Spleen (tissue), 11 donors: ENCODE measurements at regions not wholly inside any gene's neighbourhood (a gene's known extent, or its start where the extent isn't known, plus 50 kb on each side); places are given as distances from the start of the nearest gene placed in this dataset.

Experiments used
- DNase-seq: peaks from one replicate; pipeline ENCODE4 v3.0.0-alpha.2; 2020
- H3K27ac ChIP-seq, 8 donors: fragments of 200-600 bp; sonication (generic) in 7 of 8; 1 replicate in 4 of 8; 2 replicates in 4 of 8; pipeline versions ENCODE4 v1.5.0 to v1.8.0; 2016 to 2021; ENCODE audit warnings: inconsistent platforms in 4 of 8, mild to moderate bottlenecking in 4 of 8, moderate library complexity in 1 of 8
- H3K27me3 ChIP-seq, 7 donors: fragments of 200-600 bp; sonication (generic) in 6 of 7; replicated peaks in 1 of 7; 1 replicate in 4 of 7; 2 replicates in 3 of 7; pipeline versions ENCODE4 v1.5.0 to v1.8.0; 2016 to 2021; ENCODE audit warnings: inconsistent platforms in 3 of 7, mild to moderate bottlenecking in 1 of 7
- H3K36me3 ChIP-seq, 6 donors: fragments of 200-600 bp; sonication (generic) in 5 of 6; 1 replicate in 4 of 6; 2 replicates in 2 of 6; pipeline versions ENCODE4 v1.5.0 to v1.8.0; 2016 to 2021; ENCODE audit warnings: inconsistent platforms in 2 of 6
- H3K4me1 ChIP-seq, 6 donors: fragments of 200-600 bp; sonication (generic) in 5 of 6; 1 replicate in 3 of 6; 2 replicates in 3 of 6; pipeline versions ENCODE4 v1.5.0 to v1.8.0; 2016 to 2021; ENCODE audit warnings: inconsistent platforms in 3 of 6
- H3K4me3 ChIP-seq, 8 donors: fragments of 200-600 bp; sonication (generic) in 7 of 8; 1 replicate in 4 of 8; 2 replicates in 4 of 8; pipeline versions ENCODE4 v1.5.0 to v1.8.0; 2016 to 2021; ENCODE audit warnings: inconsistent platforms in 4 of 8, mild to moderate bottlenecking in 4 of 8, moderate library complexity in 2 of 8
- H3K9me3 ChIP-seq, 8 donors: fragments of 200-600 bp; sonication (generic) in 7 of 8; 1 replicate in 4 of 8; 2 replicates in 4 of 8; pipeline versions ENCODE4 v1.5.0 to v1.8.0; 2016 to 2021; ENCODE audit warnings: inconsistent platforms in 4 of 8
- POLR2A ChIP-seq, 3 donors: fragments of 450-650 bp; IDR thresholded peaks; one replicate each; pipeline ENCODE4 v1.5.1; 2017; ENCODE audit warnings: antibody characterized with exemption in 3 of 3, mild to moderate bottlenecking in 1 of 3
- POLR2AphosphoS5 ChIP-seq, 3 donors: sonication (generic); formaldehyde crosslinking; IDR thresholded peaks; one replicate each; pipeline ENCODE4 v1.5.1; 2017; ENCODE audit warnings: antibody characterized with exemption in 3 of 3
- WGBS, 5 donors: extraction: QIAGEN DNeasy Blood & Tissue Kit in 3 of 5; methylation state at CpG; one replicate each; pipeline versions ENCODE4 v1.1.5 to v1.1.7; 2013 to 2018; 5-methylcytosine and 5-hydroxymethylcytosine counted together
- intact Hi-C: fragments of 100-400 bp; cut with DNase I; formaldehyde crosslinking; loops from one replicate; pipeline ENCODE4 v1.15.0; 2023; ENCODE audit warnings: low total_unique reads
- TF ChIP-seq, protein P1 (sequence below), 11 experiments: fragments of 200-600 bp in 7 of 11; fragments of 450-650 bp in 4 of 11; sonication (generic) in 4 of 11; IDR thresholded peaks in 8 of 11; conservative IDR thresholded peaks in 3 of 11; 1 replicate in 7 of 11; 2 replicates in 4 of 11; pipeline versions ENCODE4 v1.4.0 to v1.8.0; 2016 to 2021; ENCODE audit warnings: antibody characterized with exemption in 11 of 11, inconsistent platforms in 4 of 11, mild to moderate bottlenecking in 1 of 11
- donor health status: healthy with polysubstance abuse.
- donor health status: DM: no; HTN: no; CAD: no; lungs with moderate emphysema.
- donor health status: DM: no; HTN: no; CAD: no.
- donor health status: Bipolar disorder and iron deficiency.
- donor health status: healthy.
- donor health status: DM: no; HTN: no; CAD: no.
- donor health status: DM: yes; HTN: yes; CAD: no.

GRCh38 chr5:19044931-19045695 is 942.9 kb downstream of the CDH18 start:
- intact Hi-C loops: no loop called here
- TF ChIP-seq, protein P1, sequence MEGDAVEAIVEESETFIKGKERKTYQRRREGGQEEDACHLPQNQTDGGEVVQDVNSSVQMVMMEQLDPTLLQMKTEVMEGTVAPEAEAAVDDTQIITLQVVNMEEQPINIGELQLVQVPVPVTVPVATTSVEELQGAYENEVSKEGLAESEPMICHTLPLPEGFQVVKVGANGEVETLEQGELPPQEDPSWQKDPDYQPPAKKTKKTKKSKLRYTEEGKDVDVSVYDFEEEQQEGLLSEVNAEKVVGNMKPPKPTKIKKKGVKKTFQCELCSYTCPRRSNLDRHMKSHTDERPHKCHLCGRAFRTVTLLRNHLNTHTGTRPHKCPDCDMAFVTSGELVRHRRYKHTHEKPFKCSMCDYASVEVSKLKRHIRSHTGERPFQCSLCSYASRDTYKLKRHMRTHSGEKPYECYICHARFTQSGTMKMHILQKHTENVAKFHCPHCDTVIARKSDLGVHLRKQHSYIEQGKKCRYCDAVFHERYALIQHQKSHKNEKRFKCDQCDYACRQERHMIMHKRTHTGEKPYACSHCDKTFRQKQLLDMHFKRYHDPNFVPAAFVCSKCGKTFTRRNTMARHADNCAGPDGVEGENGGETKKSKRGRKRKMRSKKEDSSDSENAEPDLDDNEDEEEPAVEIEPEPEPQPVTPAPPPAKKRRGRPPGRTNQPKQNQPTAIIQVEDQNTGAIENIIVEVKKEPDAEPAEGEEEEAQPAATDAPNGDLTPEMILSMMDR (IDR thresholded peaks at IDR 0.05 in 8 of 11, conservative IDR thresholded peaks at IDR 0.05 in 3 of 11): no peak
- TF ChIP-seq POLR2AphosphoS5 (IDR thresholded peaks at IDR 0.05) (no peak), POLR2A (IDR thresholded peaks at IDR 0.05) (no peak)
- 63 to 82% (median 70%) methylated on average over 7 of the region's 7 CpGs for WGBS, 5 donors

GRCh38 chr5:19047277-19047676 is 940.7 kb downstream of the CDH18 start:
- intact Hi-C loops: no loop called here
- no peak for DNase-seq
- Histone ChIP-seq H3K36me3 (no peaks in the 10 kb centered on the region), H3K27ac (no peak overlapping the region), H3K27me3 (no peaks in the 10 kb centered on the region), H3K4me3 (no peak overlapping the region), H3K9me3 (peaks cover 0 to 8% (median 0%) of the 10 kb centered on the region in 8 donors), H3K4me1 (no peaks in the 10 kb centered on the region)
- no peak for TF ChIP-seq POLR2AphosphoS5 (IDR thresholded peaks at IDR 0.05)
- TF ChIP-seq, protein P1 (IDR thresholded peaks at IDR 0.05 in 8 of 11, conservative IDR thresholded peaks at IDR 0.05 in 3 of 11): no peak
- TF ChIP-seq POLR2A (IDR thresholded peaks at IDR 0.05): no peak
- WGBS, 5 donors: 84 to 96% (median 91%) methylated on average over 9 of the region's 9 CpGs

More at GRCh38 chr5:19044931-19045695, 942.9 kb downstream of the CDH18 start:
- peaks cover 0 to 4% (median 0%) of the 10 kb centered on the region in 8 donors for H3K9me3 ChIP-seq
- H3K27me3 ChIP-seq: no peaks in the 10 kb centered on the region
- no peaks in the 10 kb centered on the region for H3K4me1 ChIP-seq
- no peak for DNase-seq
- no peaks in the 10 kb centered on the region for H3K36me3 ChIP-seq
- no peak overlapping the region for H3K27ac ChIP-seq
- H3K4me3 ChIP-seq: no peak overlapping the region

DNA sequence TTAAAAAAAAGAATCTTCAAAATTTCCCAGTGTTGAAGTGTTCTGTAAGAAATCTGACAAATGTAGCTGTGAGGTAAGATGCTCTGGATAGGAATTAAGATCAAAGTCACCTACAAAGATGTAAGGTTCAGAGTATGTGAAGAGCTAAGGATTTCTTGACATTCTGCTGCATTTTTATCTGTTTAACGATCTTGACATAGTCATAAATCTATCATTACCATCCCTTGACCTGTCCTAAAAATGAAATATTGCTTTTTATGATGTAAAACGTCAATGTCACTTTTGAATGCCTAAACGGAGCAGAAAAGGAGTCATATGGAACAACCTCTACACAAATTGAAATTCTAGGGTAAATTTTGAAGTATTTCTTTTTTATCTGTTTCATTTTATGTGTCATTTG is 939.3 kb downstream of the CDH18 start:
- intact Hi-C loops: no loop called here
- H3K27ac ChIP-seq: no peak overlapping the region
- DNase-seq: no peak
- H3K4me1 ChIP-seq: no peaks in the 10 kb centered on the region
- no peaks in the 10 kb centered on the region for H3K36me3 ChIP-seq
- TF ChIP-seq, protein P1 (IDR thresholded peaks at IDR 0.05 in 8 of 11, conservative IDR thresholded peaks at IDR 0.05 in 3 of 11): no peak
- TF ChIP-seq POLR2A (IDR thresholded peaks at IDR 0.05) (no peak), POLR2AphosphoS5 (IDR thresholded peaks at IDR 0.05) (no peak)
- WGBS, 5 donors: 56 to 69% (median 66%) methylated on average over 3 of the region's 3 CpGs
- H3K9me3 ChIP-seq: peaks cover 0 to 18% (median 5%) of the 10 kb centered on the region in 8 donors
- H3K27me3 ChIP-seq: no peaks in the 10 kb centered on the region
- H3K4me3 ChIP-seq: no peak overlapping the region

DNA sequence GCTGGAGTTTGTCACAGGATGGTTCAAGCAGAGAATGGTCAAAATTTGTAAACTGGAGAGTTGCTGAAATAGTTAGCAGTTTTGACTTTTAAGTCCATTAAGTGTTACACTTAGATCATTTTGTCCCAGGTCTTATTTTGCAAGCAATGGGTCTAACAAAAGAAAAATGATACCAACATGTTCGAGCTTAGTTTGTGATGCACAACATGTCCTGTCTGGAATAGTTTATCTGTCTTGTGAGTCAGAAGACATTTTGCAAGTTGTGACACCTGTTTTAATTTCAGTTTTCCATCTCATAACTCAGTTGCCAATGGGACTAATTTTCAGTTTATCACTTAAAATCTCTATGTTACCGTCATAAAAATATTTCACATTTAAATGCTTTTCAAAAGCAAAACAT is 929.8 kb downstream of the CDH18 start:
- intact Hi-C loops: no loop called here
- Histone ChIP-seq H3K27ac (no peak overlapping the region), H3K4me1 (no peaks in the 10 kb centered on the region), H3K9me3 (peaks cover 0 to 18% (median 4%) of the 10 kb centered on the region in 8 donors), H3K27me3 (no peaks in the 10 kb centered on the region), H3K4me3 (no peak overlapping the region), H3K36me3 (no peaks in the 10 kb centered on the region)
- TF ChIP-seq POLR2A (IDR thresholded peaks at IDR 0.05): no peak
- TF ChIP-seq, protein P1 (IDR thresholded peaks at IDR 0.05 in 8 of 11, conservative IDR thresholded peaks at IDR 0.05 in 3 of 11): no peak
- no peak for TF ChIP-seq POLR2AphosphoS5 (IDR thresholded peaks at IDR 0.05)
- 83 to 95% (median 89%) methylated on average over 2 of the region's 2 CpGs for WGBS, 5 donors
- no peak for DNase-seq
